ENCODE measurements at regions not wholly inside any gene's neighbourhood (a gene's known extent, or its start where the extent isn't known, plus 50 kb on each side); places are given as distances from the start of the nearest gene placed in this dataset.

DNA sequence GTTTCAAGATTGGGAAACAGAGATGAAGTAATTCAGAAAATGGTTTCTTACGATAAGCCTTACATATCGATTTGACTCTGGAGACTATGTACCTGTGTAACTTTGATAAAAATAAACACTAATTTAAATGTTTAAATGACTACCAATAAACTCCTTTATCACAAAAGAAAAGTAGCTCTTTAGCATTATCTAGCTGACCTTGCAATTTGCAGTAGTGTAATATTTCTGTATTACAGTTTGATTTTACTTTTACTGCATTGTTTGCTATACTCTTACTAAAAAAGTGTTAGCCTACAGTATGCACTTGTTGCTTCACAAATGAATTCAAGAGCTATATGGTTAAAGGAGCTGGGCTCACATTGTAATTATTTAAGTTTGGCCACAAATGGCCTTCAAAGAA is 77.8 kb upstream of the ZNF804B start:
- Histone ChIP-seq H3K27ac (ENCODE audit: insufficient read depth, low read depth, low read length) (no peak overlapping the region), H3K27me3 (ENCODE audit: control insufficient read depth in 2 of 2, insufficient read depth in 2 of 2, low read length in 2 of 2) (no peaks in the 10 kb centered on the region), H3K4me2 (ENCODE audit: insufficient read depth, low read length) (no peak overlapping the region), H3K9ac (replicated peaks; ENCODE audit: extremely low read depth, insufficient read depth, low read length) (no peak overlapping the region), H3K9me1 (replicated peaks; ENCODE audit: control insufficient read depth, extremely low read depth, insufficient read depth, low read length) (no peaks in the 10 kb centered on the region), H3K79me2 (ENCODE audit: control insufficient read depth, insufficient read depth, low read length) (no peaks in the 10 kb centered on the region), H3K4me3 (replicated peaks in 1 of 3; ENCODE audit: insufficient read depth in 1 of 3, low read depth in 1 of 3, low read length in 3 of 3) (no peak overlapping the region), H3K36me3 (ENCODE audit: control insufficient read depth in 2 of 2, extremely low read depth in 1 of 2, insufficient read depth in 2 of 2, low read length in 2 of 2) (no peaks in the 10 kb centered on the region), H3K4me1 (ENCODE audit: control insufficient read depth, extremely low read depth, insufficient read depth, low read length) (peaks cover 19% of the 10 kb centered on the region), H4K20me1 (replicated peaks; ENCODE audit: control insufficient read depth, extremely low read depth, insufficient read depth, low read length) (no peaks in the 10 kb centered on the region), H2AFZ (ENCODE audit: low read depth, low read length) (no peak overlapping the region), H3K9me3 (replicated peaks; ENCODE audit: control insufficient read depth, insufficient read depth, low read length) (no peaks in the 10 kb centered on the region)
- intact Hi-C loops (cut with micrococcal nuclease): loop anchor here (2.0 kb wide), 1 partner anchor 17 kb away; no protein-coding TSS in a partner anchor
- TF ChIP-seq CTCF (IDR thresholded peaks at IDR 0.05; ENCODE audit: extremely low read depth in 1 of 2, insufficient read depth in 1 of 2, low read depth in 1 of 2, low read length in 2 of 2) (no peak), FOS (IDR thresholded peaks at IDR 0.05; ENCODE audit: borderline replicate concordance, insufficient read depth, low read length) (no peak), POLR2AphosphoS5 (IDR thresholded peaks at IDR 0.05; ENCODE audit: insufficient read depth, low read depth, low read length) (no peak), POLR2A (IDR thresholded peaks at IDR 0.05; ENCODE audit: low read depth, low read length) (no peak), GATA2 (IDR thresholded peaks at IDR 0.05; ENCODE audit: insufficient read depth, insufficient read length, low read depth, low read length) (no peak), JUN (IDR thresholded peaks at IDR 0.05; ENCODE audit: borderline replicate concordance, insufficient read depth, insufficient read length, low read depth) (no peak), EZH2 (IDR thresholded peaks at IDR 0.05; ENCODE audit: borderline replicate concordance, low read depth, low read length, severe bottlenecking) (no peak), MYC (IDR thresholded peaks at IDR 0.05; ENCODE audit: low read depth, low read length) (no peak), MAX (IDR thresholded peaks at IDR 0.05; ENCODE audit: insufficient read depth, insufficient read length) (no peak)
- CTCF ChIA-PET: no interaction called here
- POLR2A ChIA-PET: no interaction called here
- no TSS peak for BruUV-seq (replicated peaks)
- DNase-seq (ENCODE audit: low read depth, low spot score) (no peak), FAIRE-seq (no peak)
- dilution Hi-C loops (cut with MboI; ENCODE audit: extremely low pct_ligation_motif_present, low sequenced_read_pairs): no loop called here
